ENCODE measurements at regions not wholly inside any gene's neighbourhood (a gene's known extent, or its start where the extent isn't known, plus 50 kb on each side); places are given as distances from the start of the nearest gene placed in this dataset.

GRCh38 chr11:80280737-80281136 is 839.9 kb upstream of the TENM4 start:
- Histone ChIP-seq H3K27ac (ENCODE audit: insufficient read depth, low read depth, low read length) (no peak overlapping the region), H3K4me2 (ENCODE audit: insufficient read depth, low read length) (no peak overlapping the region), H3K4me3 (replicated peaks in 1 of 3; ENCODE audit: insufficient read depth in 1 of 3, low read depth in 1 of 3, low read length in 3 of 3) (no peak overlapping the region), H2AFZ (ENCODE audit: low read depth, low read length) (no peak overlapping the region), H3K79me2 (ENCODE audit: control insufficient read depth, insufficient read depth, low read length) (no peaks in the 10 kb centered on the region), H3K9me1 (replicated peaks; ENCODE audit: control insufficient read depth, extremely low read depth, insufficient read depth, low read length) (no peaks in the 10 kb centered on the region), H3K27me3 (ENCODE audit: control insufficient read depth in 2 of 2, insufficient read depth in 2 of 2, low read length in 2 of 2) (no peaks in the 10 kb centered on the region), H3K9me3 (replicated peaks; ENCODE audit: control insufficient read depth, insufficient read depth, low read length) (no peaks in the 10 kb centered on the region), H3K36me3 (ENCODE audit: control insufficient read depth in 2 of 2, extremely low read depth in 1 of 2, insufficient read depth in 2 of 2, low read length in 2 of 2) (no peaks in the 10 kb centered on the region), H4K20me1 (replicated peaks; ENCODE audit: control insufficient read depth, extremely low read depth, insufficient read depth, low read length) (no peaks in the 10 kb centered on the region), H3K9ac (replicated peaks; ENCODE audit: extremely low read depth, insufficient read depth, low read length) (no peak overlapping the region), H3K4me1 (ENCODE audit: control insufficient read depth, extremely low read depth, insufficient read depth, low read length) (no peaks in the 10 kb centered on the region)
- ChIA-PET CTCF (no interaction called here), POLR2A (no interaction called here)
- TF ChIP-seq CTCF (IDR thresholded peaks at IDR 0.05; ENCODE audit: extremely low read depth in 1 of 2, insufficient read depth in 1 of 2, low read depth in 1 of 2, low read length in 2 of 2) = no peak
- intact Hi-C loops (cut with micrococcal nuclease) (no loop called here), dilution Hi-C loops (cut with MboI; ENCODE audit: extremely low pct_ligation_motif_present, low sequenced_read_pairs) (no loop called here)
- BruUV-seq (replicated peaks) = no TSS peak
- DNase-seq (ENCODE audit: low read depth, low spot score) (no peak), FAIRE-seq (no peak)

GRCh38 chr11:80261776-80262175 is 820.9 kb upstream of the TENM4 start:
- TF ChIP-seq FOS (IDR thresholded peaks at IDR 0.05; ENCODE audit: borderline replicate concordance, insufficient read depth, low read length) (no peak), CTCF (IDR thresholded peaks at IDR 0.05; ENCODE audit: extremely low read depth in 1 of 2, insufficient read depth in 1 of 2, low read depth in 1 of 2, low read length in 2 of 2) (no peak), JUN (IDR thresholded peaks at IDR 0.05; ENCODE audit: borderline replicate concordance, insufficient read depth, insufficient read length, low read depth) (no peak), MYC (IDR thresholded peaks at IDR 0.05; ENCODE audit: low read depth, low read length) (no peak), MAX (IDR thresholded peaks at IDR 0.05; ENCODE audit: insufficient read depth, insufficient read length) (no peak), EZH2 (IDR thresholded peaks at IDR 0.05; ENCODE audit: borderline replicate concordance, low read depth, low read length, severe bottlenecking) (no peak), GATA2 (IDR thresholded peaks at IDR 0.05; ENCODE audit: insufficient read depth, insufficient read length, low read depth, low read length) (no peak), POLR2AphosphoS5 (IDR thresholded peaks at IDR 0.05; ENCODE audit: insufficient read depth, low read depth, low read length) (no peak), POLR2A (IDR thresholded peaks at IDR 0.05; ENCODE audit: low read depth, low read length) (no peak)
- no peak overlapping the region for H2AFZ ChIP-seq (ENCODE audit: low read depth, low read length)
- no peak for FAIRE-seq
- no peak overlapping the region for H3K4me2 ChIP-seq (ENCODE audit: insufficient read depth, low read length)
- no peaks in the 10 kb centered on the region for H3K9me3 ChIP-seq (replicated peaks; ENCODE audit: control insufficient read depth, insufficient read depth, low read length)
- DNase-seq (ENCODE audit: low read depth, low spot score) = no peak
- ChIA-PET POLR2A (no interaction called here), CTCF (no interaction called here)
- H3K27me3 ChIP-seq (ENCODE audit: control insufficient read depth in 2 of 2, insufficient read depth in 2 of 2, low read length in 2 of 2) = no peaks in the 10 kb centered on the region
- dilution Hi-C loops (cut with MboI; ENCODE audit: extremely low pct_ligation_motif_present, low sequenced_read_pairs) = no loop called here
- intact Hi-C loops (cut with micrococcal nuclease) = no loop called here
- no peak overlapping the region for H3K27ac ChIP-seq (ENCODE audit: insufficient read depth, low read depth, low read length)
- H3K36me3 ChIP-seq (ENCODE audit: control insufficient read depth in 2 of 2, extremely low read depth in 1 of 2, insufficient read depth in 2 of 2, low read length in 2 of 2) = no peaks in the 10 kb centered on the region
- no peak overlapping the region for H3K9ac ChIP-seq (replicated peaks; ENCODE audit: extremely low read depth, insufficient read depth, low read length)
- no peaks in the 10 kb centered on the region for H3K79me2 ChIP-seq (ENCODE audit: control insufficient read depth, insufficient read depth, low read length)
- no peaks in the 10 kb centered on the region for H4K20me1 ChIP-seq (replicated peaks; ENCODE audit: control insufficient read depth, extremely low read depth, insufficient read depth, low read length)
- H3K4me3 ChIP-seq (replicated peaks in 1 of 3; ENCODE audit: insufficient read depth in 1 of 3, low read depth in 1 of 3, low read length in 3 of 3) = no peak overlapping the region
- no TSS peak for BruUV-seq (replicated peaks)
- no peaks in the 10 kb centered on the region for H3K9me1 ChIP-seq (replicated peaks; ENCODE audit: control insufficient read depth, extremely low read depth, insufficient read depth, low read length)
- H3K4me1 ChIP-seq (ENCODE audit: control insufficient read depth, extremely low read depth, insufficient read depth, low read length) = no peaks in the 10 kb centered on the region
